COR-L47 (cell line): ENCODE measurements at regions not wholly inside any gene's neighbourhood (a gene's known extent, or its start where the extent isn't known, plus 50 kb on each side); places are given as distances from the start of the nearest gene placed in this dataset.

Experiments
- DNase-seq: peaks from one replicate; lab custom pipeline; 2025; lab: John Stamatoyannopoulos, UW

- no peak for DNase-seq
These were observed 204.1 kb upstream of the BMPER start for GRCh38 chr7:33701189-33701740.

GRCh38 chr7:33701927-33702326 lies 203.4 kb upstream of the BMPER start:
- no peak for DNase-seq

GRCh38 chr7:33702514-33703054 lies 202.8 kb upstream of the BMPER start:
- DNase-seq = no peak

GRCh38 chr7:33705333-33705833 lies 200.0 kb upstream of the BMPER start:
- no peak for DNase-seq

GRCh38 chr7:33706186-33706585 lies 199.2 kb upstream of the BMPER start:
- DNase-seq = no peak

GRCh38 chr7:33706771-33707200 lies 198.6 kb upstream of the BMPER start:
- no peak for DNase-seq

- no peak for DNase-seq
These were observed 197.9 kb upstream of the BMPER start for GRCh38 chr7:33707427-33707826.

- DNase-seq = no peak
These were observed 194.7 kb upstream of the BMPER start for GRCh38 chr7:33710608-33711007.

- DNase-seq = no peak
These were observed 193.9 kb upstream of the BMPER start for GRCh38 chr7:33711231-33712019.

GRCh38 chr7:33712020-33712414 lies 193.3 kb upstream of the BMPER start:
- no peak for DNase-seq

GRCh38 chr7:33714208-33714607 lies 191.1 kb upstream of the BMPER start:
- DNase-seq = no peak

- DNase-seq = no peak
These were observed 188.5 kb upstream of the BMPER start for GRCh38 chr7:33716581-33717477.

- no peak for DNase-seq
These were observed 186.2 kb upstream of the BMPER start for GRCh38 chr7:33719059-33719581.

GRCh38 chr7:33720139-33720538 lies 185.2 kb upstream of the BMPER start:
- no peak for DNase-seq

- DNase-seq = no peak
These were observed 184.5 kb upstream of the BMPER start for GRCh38 chr7:33720870-33721269.

- no peak for DNase-seq
These were observed 183.4 kb upstream of the BMPER start for GRCh38 chr7:33721895-33722294.

- DNase-seq = no peak
These were observed 182.8 kb upstream of the BMPER start for GRCh38 chr7:33722383-33723101.

GRCh38 chr7:33724201-33724600 lies 181.1 kb upstream of the BMPER start:
- no peak for DNase-seq

GRCh38 chr7:33725111-33726025 lies 180.0 kb upstream of the BMPER start:
- no peak for DNase-seq

- no peak for DNase-seq
These were observed 178.8 kb upstream of the BMPER start for GRCh38 chr7:33726582-33726981.
